ENCODE measurements at regions not wholly inside any gene's neighbourhood (a gene's known extent, or its start where the extent isn't known, plus 50 kb on each side); places are given as distances from the start of the nearest gene placed in this dataset.

- no peak for DNase-seq (ENCODE audit: low spot score)
- in situ Hi-C loops (cut with MboI; ENCODE audit: low pct_unique_long_range_greater_than_20kb, low sequenced_read_pairs, unreplicated experiment): no loop called here
- TF ChIP-seq CTCF (IDR thresholded peaks at IDR 0.05; ENCODE audit: extremely low read depth, insufficient read depth, missing control alignments): no peak
Observed at GRCh38 chr12:59388694-59389093, 207.1 kb upstream of the SLC16A7 start.

- no peak for TF ChIP-seq CTCF (IDR thresholded peaks at IDR 0.05; ENCODE audit: extremely low read depth, insufficient read depth, missing control alignments)
- in situ Hi-C loops (cut with MboI; ENCODE audit: low pct_unique_long_range_greater_than_20kb, low sequenced_read_pairs, unreplicated experiment): no loop called here
- DNase-seq (ENCODE audit: low spot score): no peak
Observed at GRCh38 chr12:59388176-59388575, 207.7 kb upstream of the SLC16A7 start.

DNA sequence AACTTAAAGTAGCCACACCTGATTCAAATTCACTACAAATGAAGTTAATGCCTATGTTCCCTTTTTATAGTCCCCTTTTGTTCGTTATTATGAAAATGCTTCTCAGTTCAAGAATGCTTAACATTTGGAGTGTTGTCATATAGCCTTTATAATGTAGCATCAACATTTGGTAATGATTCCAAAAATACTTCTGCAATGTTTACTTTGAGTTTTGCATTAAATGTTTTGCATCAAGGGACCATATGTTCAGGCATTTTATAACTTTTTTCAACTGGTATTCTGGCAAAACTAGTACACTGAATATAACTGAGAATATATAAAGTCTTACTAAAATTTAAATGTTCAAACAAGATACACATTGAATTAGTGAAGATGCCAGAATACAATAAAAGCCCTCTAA lies 209.6 kb upstream of the SLC16A7 start:
- in situ Hi-C loops (cut with MboI; ENCODE audit: low pct_unique_long_range_greater_than_20kb, low sequenced_read_pairs, unreplicated experiment): no loop called here
- TF ChIP-seq CTCF (IDR thresholded peaks at IDR 0.05; ENCODE audit: extremely low read depth, insufficient read depth, missing control alignments): no peak
- no peak for DNase-seq (ENCODE audit: low spot score)

GRCh38 chr12:59383079-59383822 lies 212.6 kb upstream of the SLC16A7 start:
- DNase-seq (ENCODE audit: low spot score): no peak
- TF ChIP-seq CTCF (IDR thresholded peaks at IDR 0.05; ENCODE audit: extremely low read depth, insufficient read depth, missing control alignments): no peak
- in situ Hi-C loops (cut with MboI; ENCODE audit: low pct_unique_long_range_greater_than_20kb, low sequenced_read_pairs, unreplicated experiment): no loop called here

DNA sequence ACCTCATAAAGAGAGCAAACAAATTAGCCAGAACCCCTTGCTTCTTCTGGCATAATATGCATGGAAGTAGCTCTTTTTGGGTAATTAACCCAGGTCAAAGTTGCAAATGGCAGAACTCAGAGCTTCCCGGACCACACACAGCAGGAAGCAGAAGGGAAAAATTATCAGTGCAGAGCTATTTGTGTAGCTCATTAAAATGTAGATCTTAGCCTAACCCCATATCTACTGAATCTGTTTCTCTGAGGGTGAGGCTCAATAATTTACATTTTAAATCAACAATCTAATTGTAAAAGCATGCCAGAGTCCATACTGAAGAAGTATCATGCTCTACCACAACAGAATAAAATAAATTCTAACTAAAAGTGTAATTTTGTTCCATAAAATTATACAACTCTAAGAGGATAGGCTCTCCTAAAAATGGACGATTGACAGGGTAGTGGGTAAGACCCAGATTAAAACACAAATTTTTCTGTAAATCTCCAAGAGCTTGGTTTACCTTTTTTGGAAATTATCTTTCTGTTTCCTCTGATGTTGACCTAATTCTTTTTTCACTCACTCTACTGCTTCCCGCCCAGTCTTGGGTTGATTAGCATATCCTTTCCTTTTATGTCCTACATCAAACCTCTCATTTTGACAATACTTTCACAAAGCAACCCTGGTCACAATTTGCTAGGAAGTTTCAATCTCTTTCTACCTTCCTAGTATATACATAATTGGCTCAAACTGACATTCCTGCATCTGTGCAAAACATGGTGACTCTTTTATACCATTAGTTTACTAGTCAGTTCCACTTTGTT lies 213.3 kb upstream of the SLC16A7 start:
- no peak for DNase-seq (ENCODE audit: low spot score)
- TF ChIP-seq CTCF (IDR thresholded peaks at IDR 0.05; ENCODE audit: extremely low read depth, insufficient read depth, missing control alignments): no peak
- in situ Hi-C loops (cut with MboI; ENCODE audit: low pct_unique_long_range_greater_than_20kb, low sequenced_read_pairs, unreplicated experiment): no loop called here

DNA sequence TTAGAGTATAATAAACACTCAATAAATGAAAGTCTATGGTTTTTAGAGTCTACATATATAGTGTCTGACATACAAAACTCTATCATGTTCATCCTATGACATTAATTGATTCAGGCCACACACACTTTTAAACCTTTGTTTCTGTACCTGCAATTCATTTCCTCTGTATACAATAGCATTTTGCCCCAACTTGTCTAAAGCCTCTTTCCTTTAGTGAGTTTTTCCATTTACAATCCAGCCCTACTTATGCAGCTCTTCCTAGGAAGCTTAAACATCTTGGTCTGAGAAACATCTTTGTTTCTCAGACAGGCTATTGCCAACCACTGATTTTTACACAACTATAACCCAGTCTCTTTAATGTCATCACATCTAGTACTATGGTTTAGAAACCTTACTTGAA lies 214.7 kb upstream of the SLC16A7 start:
- no peak for DNase-seq (ENCODE audit: low spot score)
- TF ChIP-seq CTCF (IDR thresholded peaks at IDR 0.05; ENCODE audit: extremely low read depth, insufficient read depth, missing control alignments): no peak
- in situ Hi-C loops (cut with MboI; ENCODE audit: low pct_unique_long_range_greater_than_20kb, low sequenced_read_pairs, unreplicated experiment): no loop called here

Measured in GM13977 (cell line).